ENCODE measurements at regions not wholly inside any gene's neighbourhood (a gene's known extent, or its start where the extent isn't known, plus 50 kb on each side); places are given as distances from the start of the nearest gene placed in this dataset.

DNA sequence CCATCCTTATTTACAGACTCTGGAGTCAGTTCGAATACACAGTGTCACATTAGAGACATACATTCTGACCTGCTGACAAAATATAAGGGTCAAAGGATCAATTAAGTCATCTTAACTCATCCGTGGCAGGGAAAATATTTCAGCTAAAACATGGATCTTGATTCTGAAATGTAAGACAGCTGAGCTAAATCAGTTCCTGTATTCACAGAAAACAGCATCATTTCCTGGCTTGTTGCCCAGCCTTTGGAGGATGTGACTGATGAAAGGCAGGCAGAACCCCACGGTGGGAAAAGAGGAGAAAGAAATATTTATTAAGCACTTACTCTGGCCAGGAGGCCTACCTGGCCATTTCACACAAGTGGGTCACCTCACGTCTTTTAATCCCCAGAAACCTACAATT is 101.9 kb downstream of the GAS2L3 start:
- POLR2A ChIA-PET, result no interaction called here
- Histone ChIP-seq H3K27me3 (ENCODE audit: control insufficient read depth, insufficient read depth, low read length) (peaks cover 3% of the 10 kb centered on the region), H3K4me3 (ENCODE audit: low read depth, low read length) (no peak overlapping the region), H3K36me3 (ENCODE audit: control insufficient read depth, insufficient read depth, low read length) (no peaks in the 10 kb centered on the region)
- DNase-seq (ENCODE audit: low read depth), result no peak
- CTCF ChIA-PET, result interaction anchor here (1.1 kb wide), 1 partner anchor 67 kb away, joined by 3 read pairs; no protein-coding TSS in a partner anchor
- TF ChIP-seq, protein P1, sequence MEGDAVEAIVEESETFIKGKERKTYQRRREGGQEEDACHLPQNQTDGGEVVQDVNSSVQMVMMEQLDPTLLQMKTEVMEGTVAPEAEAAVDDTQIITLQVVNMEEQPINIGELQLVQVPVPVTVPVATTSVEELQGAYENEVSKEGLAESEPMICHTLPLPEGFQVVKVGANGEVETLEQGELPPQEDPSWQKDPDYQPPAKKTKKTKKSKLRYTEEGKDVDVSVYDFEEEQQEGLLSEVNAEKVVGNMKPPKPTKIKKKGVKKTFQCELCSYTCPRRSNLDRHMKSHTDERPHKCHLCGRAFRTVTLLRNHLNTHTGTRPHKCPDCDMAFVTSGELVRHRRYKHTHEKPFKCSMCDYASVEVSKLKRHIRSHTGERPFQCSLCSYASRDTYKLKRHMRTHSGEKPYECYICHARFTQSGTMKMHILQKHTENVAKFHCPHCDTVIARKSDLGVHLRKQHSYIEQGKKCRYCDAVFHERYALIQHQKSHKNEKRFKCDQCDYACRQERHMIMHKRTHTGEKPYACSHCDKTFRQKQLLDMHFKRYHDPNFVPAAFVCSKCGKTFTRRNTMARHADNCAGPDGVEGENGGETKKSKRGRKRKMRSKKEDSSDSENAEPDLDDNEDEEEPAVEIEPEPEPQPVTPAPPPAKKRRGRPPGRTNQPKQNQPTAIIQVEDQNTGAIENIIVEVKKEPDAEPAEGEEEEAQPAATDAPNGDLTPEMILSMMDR (IDR thresholded peaks at IDR 0.05; ENCODE audit: insufficient read depth, low read depth, low read length), result no peak

DNA sequence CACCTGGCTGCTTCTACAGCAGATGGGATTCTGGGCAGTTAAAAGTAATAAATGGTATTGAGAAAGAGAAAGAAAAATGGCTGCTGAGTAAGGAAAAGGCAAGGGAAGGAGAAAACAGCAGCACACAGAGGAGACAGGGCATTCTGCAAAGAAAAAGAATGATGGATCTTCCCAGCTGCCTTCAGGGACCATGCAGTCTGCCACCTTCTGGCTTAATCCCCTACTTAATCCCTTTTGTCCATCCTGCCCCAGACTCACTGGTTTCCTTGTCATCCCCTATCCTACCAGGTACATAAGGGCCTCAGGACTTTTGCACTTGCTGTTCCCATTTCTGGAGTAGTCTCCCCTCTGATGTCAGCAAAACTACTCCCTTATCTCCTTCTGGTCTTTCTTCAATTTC is 107.6 kb downstream of the GAS2L3 start:
- TF ChIP-seq, protein P1 (IDR thresholded peaks at IDR 0.05; ENCODE audit: insufficient read depth, low read depth, low read length), result no peak
- Histone ChIP-seq H3K36me3 (ENCODE audit: control insufficient read depth, insufficient read depth, low read length) (no peaks in the 10 kb centered on the region), H3K4me3 (ENCODE audit: low read depth, low read length) (no peak overlapping the region), H3K27me3 (ENCODE audit: control insufficient read depth, insufficient read depth, low read length) (peaks cover 1% of the 10 kb centered on the region)
- DNase-seq (ENCODE audit: low read depth), result no peak
- ChIA-PET POLR2A (no interaction called here), CTCF (interaction anchor here (2.1 kb wide), 1 partner anchor 9 kb away, joined by 5 read pairs; no protein-coding TSS in a partner anchor)

DNA sequence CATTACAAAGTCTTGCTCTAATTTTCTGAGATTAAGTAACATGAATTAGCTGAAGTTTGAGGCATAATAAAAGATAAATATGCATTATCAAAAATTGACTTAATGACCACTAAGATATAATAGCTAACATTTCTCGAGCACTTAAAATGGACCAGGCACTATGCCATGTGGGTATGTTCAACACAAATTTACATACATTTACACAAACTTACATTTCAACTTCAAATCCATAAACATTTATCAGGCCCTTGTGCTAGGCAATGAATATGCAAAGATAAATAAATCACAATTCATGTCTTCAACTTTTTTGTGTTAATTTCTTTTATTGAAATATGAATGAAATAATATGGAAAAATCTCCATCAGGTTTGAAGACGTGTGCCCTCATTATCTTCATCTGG is 108.7 kb downstream of the GAS2L3 start:
- ChIA-PET POLR2A (no interaction called here), CTCF (interaction anchor here (0.6 to 0.8 kb wide), 2 partner anchors 21 to 70 kb away, joined by 3 to 6 read pairs; no protein-coding TSS in a partner anchor)
- H3K4me3 ChIP-seq (ENCODE audit: low read depth, low read length), result no peak overlapping the region
- peaks cover 1% of the 10 kb centered on the region for H3K27me3 ChIP-seq (ENCODE audit: control insufficient read depth, insufficient read depth, low read length)
- H3K36me3 ChIP-seq (ENCODE audit: control insufficient read depth, insufficient read depth, low read length), result no peaks in the 10 kb centered on the region
- TF ChIP-seq, protein P1 (IDR thresholded peaks at IDR 0.05; ENCODE audit: insufficient read depth, low read depth, low read length), result no peak
- no peak for DNase-seq (ENCODE audit: low read depth)

DNA sequence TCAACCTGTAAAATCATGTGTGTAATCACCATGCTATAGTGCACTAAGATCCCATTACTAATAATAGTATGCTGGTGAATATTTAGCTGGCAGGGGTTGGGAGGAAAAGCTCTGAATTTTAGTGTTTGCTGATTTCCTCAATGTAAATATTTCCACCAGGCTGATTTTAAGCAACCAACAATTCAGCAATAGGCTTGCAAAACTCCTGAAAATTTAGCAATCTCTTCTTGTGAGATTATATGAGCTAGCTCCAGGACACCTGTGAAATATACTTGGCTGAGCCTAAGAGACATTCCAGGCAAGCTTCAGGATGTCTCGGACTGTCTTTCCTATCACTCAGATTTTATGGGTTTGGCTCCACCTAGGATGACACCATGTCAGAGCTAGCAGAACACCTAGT is 106.9 kb upstream of the ANO4 start:
- CTCF ChIA-PET, result interaction anchor here (0.9 to 1.6 kb wide), 5 partner anchors 10 to 55 kb away, joined by 3 to 5 read pairs (median 3); no protein-coding TSS in a partner anchor
- no peaks in the 10 kb centered on the region for H3K36me3 ChIP-seq (ENCODE audit: control insufficient read depth, insufficient read depth, low read length)

DNA sequence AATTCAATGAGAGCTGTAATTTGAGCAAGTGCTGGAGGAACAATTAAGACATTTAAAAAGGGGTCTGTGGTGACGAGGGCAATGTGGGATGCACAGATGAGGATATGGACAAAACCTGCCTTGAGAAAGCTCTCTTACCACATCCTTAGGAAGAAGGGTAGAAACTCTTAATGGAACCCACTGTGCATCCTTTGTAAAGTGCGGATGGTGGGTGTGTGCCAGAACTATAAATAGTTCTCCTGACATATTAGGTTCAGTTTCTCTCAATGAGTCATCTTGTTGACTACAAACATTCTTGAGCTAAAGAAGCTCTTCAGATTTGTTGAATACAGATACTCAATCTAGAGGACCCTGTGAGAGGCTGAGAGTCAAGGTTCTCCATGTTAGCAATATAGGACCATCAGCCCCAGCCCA is 106.1 kb upstream of the ANO4 start:
- POLR2A ChIA-PET, result interaction anchor here (0.6 kb wide), 1 partner anchor 82 kb away, joined by 8 read pairs; no protein-coding TSS in a partner anchor
- TF ChIP-seq, protein P1 (IDR thresholded peaks at IDR 0.05; ENCODE audit: insufficient read depth, low read depth, low read length), result no peak
- Histone ChIP-seq H3K27me3 (ENCODE audit: control insufficient read depth, insufficient read depth, low read length) (no peaks in the 10 kb centered on the region), H3K36me3 (ENCODE audit: control insufficient read depth, insufficient read depth, low read length) (no peaks in the 10 kb centered on the region), H3K4me3 (ENCODE audit: low read depth, low read length) (no peak overlapping the region)
- CTCF ChIA-PET, result interaction anchor here (0.9 to 1.6 kb wide), 4 partner anchors 11 to 54 kb away, joined by 3 to 5 read pairs (median 3); no protein-coding TSS in a partner anchor
- no peak for DNase-seq (ENCODE audit: low read depth)

More for the DNA sequence above, 106.9 kb upstream of the ANO4 start:
- TF ChIP-seq, protein P1 (IDR thresholded peaks at IDR 0.05; ENCODE audit: insufficient read depth, low read depth, low read length), result no peak
- no peak for DNase-seq (ENCODE audit: low read depth)
- Histone ChIP-seq H3K27me3 (ENCODE audit: control insufficient read depth, insufficient read depth, low read length) (no peaks in the 10 kb centered on the region), H3K4me3 (ENCODE audit: low read depth, low read length) (no peak overlapping the region)
- POLR2A ChIA-PET, result no interaction called here

Data from BJ (cell line).